Mesenchymal stem cell (in vitro differentiated cells and primary cell): ENCODE measurements at regions not wholly inside any gene's neighbourhood (a gene's known extent, or its start where the extent isn't known, plus 50 kb on each side); places are given as distances from the start of the nearest gene placed in this dataset.

ENCODE experiments used
- DNase-seq: peaks from one replicate; pipeline ENCODE4 v3.0.0-alpha.2; 2013
- H2AFZ ChIP-seq: one replicate; pipeline ENCODE4 v1.6.1; 2013; ENCODE audit warnings: low read depth, mild to moderate bottlenecking, control low read depth, inconsistent platforms, low read length, moderate library complexity
- H2AK5ac ChIP-seq: 2 replicates; pipeline ENCODE4 v1.6.1; 2013; ENCODE audit warnings: low read length, moderate library complexity, mild to moderate bottlenecking, inconsistent platforms; ENCODE audit not compliant: severe bottlenecking
- H2BK120ac ChIP-seq: one replicate; pipeline ENCODE4 v1.6.1; 2013; ENCODE audit warnings: low read depth, mild to moderate bottlenecking, inconsistent platforms, low read length, moderate library complexity
- H2BK12ac ChIP-seq, 2 experiments: one replicate each; pipeline ENCODE4 v1.6.1; 2013; ENCODE audit warnings: inconsistent platforms in 2 of 2, low read length in 2 of 2, mild to moderate bottlenecking in 2 of 2, moderate library complexity in 2 of 2, control low read depth in 1 of 2
- H2BK15ac ChIP-seq: one replicate; pipeline ENCODE4 v1.6.1; 2013; ENCODE audit warnings: mild to moderate bottlenecking, low read depth, inconsistent platforms; ENCODE audit not compliant: poor library complexity, severe bottlenecking
- H2BK5ac ChIP-seq: 2 replicates; pipeline ENCODE4 v1.6.1; 2013; ENCODE audit warnings: low read depth, mild to moderate bottlenecking, low read length, control low read depth, inconsistent platforms; ENCODE audit not compliant: poor library complexity, severe bottlenecking
- H3K14ac ChIP-seq, 2 experiments: one replicate each; pipeline ENCODE4 v1.6.1; 2013; ENCODE audit warnings: inconsistent platforms in 2 of 2, low read length in 2 of 2, control low read depth in 1 of 2, mild to moderate bottlenecking in 1 of 2, moderate library complexity in 1 of 2
- H3K18ac ChIP-seq, 2 experiments: one replicate each; pipeline ENCODE4 v1.6.1; 2013; ENCODE audit warnings: inconsistent platforms in 2 of 2, low read length in 2 of 2, control low read depth in 1 of 2, low read depth in 1 of 2, mild to moderate bottlenecking in 1 of 2
- H3K23ac ChIP-seq, 2 experiments: one replicate each; pipeline ENCODE4 v1.6.1; 2013; ENCODE audit warnings: inconsistent platforms in 2 of 2, low read length in 2 of 2, mild to moderate bottlenecking in 2 of 2, moderate library complexity in 2 of 2, control low read depth in 1 of 2
- H3K27ac ChIP-seq: 2 replicates; pipeline ENCODE4 v1.5.1; 2013; ENCODE audit warnings: mild to moderate bottlenecking, moderate library complexity, low read length, control low read depth, inconsistent platforms; ENCODE audit not compliant: poor library complexity, severe bottlenecking
- H3K27me3 ChIP-seq, 2 experiments: 2 replicates each; pipeline versions ENCODE4 v1.6.1 to v1.7.0; 2013; ENCODE audit warnings: low read length in 2 of 2, mild to moderate bottlenecking in 2 of 2, moderate library complexity in 2 of 2, control low read depth in 1 of 2, inconsistent platforms in 1 of 2; ENCODE audit not compliant: control insufficient read depth in 1 of 2, insufficient read depth in 1 of 2
- H3K36me3 ChIP-seq, 2 experiments: 2 replicates each; pipeline versions ENCODE4 v1.6.1 to v1.7.0; 2013; ENCODE audit warnings: low read length in 2 of 2, control low read depth in 1 of 2, inconsistent platforms in 1 of 2, low read depth in 1 of 2, mild to moderate bottlenecking in 1 of 2; ENCODE audit not compliant: insufficient read depth in 2 of 2, control insufficient read depth in 1 of 2
- H3K4ac ChIP-seq, 2 experiments: one replicate each; pipeline ENCODE4 v1.6.1; 2013; ENCODE audit warnings: inconsistent platforms in 2 of 2, low read length in 2 of 2, mild to moderate bottlenecking in 2 of 2, moderate library complexity in 2 of 2, control low read depth in 1 of 2, low read depth in 1 of 2
- H3K4me1 ChIP-seq: 2 replicates; pipeline ENCODE4 v1.6.1; 2013; ENCODE audit warnings: low read depth, low read length, control low read depth; ENCODE audit not compliant: control insufficient read depth, insufficient read depth
- H3K4me2 ChIP-seq: 2 replicates; pipeline ENCODE4 v1.6.1; 2013; ENCODE audit warnings: low read length, mild to moderate bottlenecking, inconsistent platforms; ENCODE audit not compliant: poor library complexity, severe bottlenecking
- H3K4me3 ChIP-seq, 2 experiments: 2 replicates each; pipeline versions ENCODE4 v1.5.1 to v1.7.0; 2013; ENCODE audit warnings: low read length in 2 of 2, mild to moderate bottlenecking in 2 of 2, control low read depth in 1 of 2, low read depth in 1 of 2; ENCODE audit not compliant: insufficient read depth in 1 of 2
- H3K79me1 ChIP-seq: replicated peaks from 2 replicates; pipeline ENCODE4 v1.6.1; 2013; ENCODE audit warnings: mild to moderate bottlenecking, control low read depth, low read length, inconsistent platforms; ENCODE audit not compliant: poor library complexity, severe bottlenecking
- H3K9ac ChIP-seq: 2 replicates; pipeline ENCODE4 v1.7.0; 2013; ENCODE audit warnings: mild to moderate bottlenecking, low read length, moderate library complexity
- H3K9me3 ChIP-seq: 2 replicates; pipeline ENCODE4 v1.7.0; 2013; ENCODE audit warnings: mild to moderate bottlenecking, low read length; ENCODE audit not compliant: control insufficient read depth
- H4K8ac ChIP-seq: one replicate; pipeline ENCODE4 v1.6.1; 2013; ENCODE audit warnings: inconsistent platforms, mild to moderate bottlenecking, low read length, moderate library complexity
- H4K91ac ChIP-seq: one replicate; pipeline ENCODE4 v1.6.1; 2013; ENCODE audit warnings: mild to moderate bottlenecking, low read length, inconsistent platforms
- WGBS: methylation state at CpG from one replicate; pipeline ENCODE4 v1.1.7; 2013; ENCODE audit warnings: mixed read lengths; 5-methylcytosine and 5-hydroxymethylcytosine counted together

DNA sequence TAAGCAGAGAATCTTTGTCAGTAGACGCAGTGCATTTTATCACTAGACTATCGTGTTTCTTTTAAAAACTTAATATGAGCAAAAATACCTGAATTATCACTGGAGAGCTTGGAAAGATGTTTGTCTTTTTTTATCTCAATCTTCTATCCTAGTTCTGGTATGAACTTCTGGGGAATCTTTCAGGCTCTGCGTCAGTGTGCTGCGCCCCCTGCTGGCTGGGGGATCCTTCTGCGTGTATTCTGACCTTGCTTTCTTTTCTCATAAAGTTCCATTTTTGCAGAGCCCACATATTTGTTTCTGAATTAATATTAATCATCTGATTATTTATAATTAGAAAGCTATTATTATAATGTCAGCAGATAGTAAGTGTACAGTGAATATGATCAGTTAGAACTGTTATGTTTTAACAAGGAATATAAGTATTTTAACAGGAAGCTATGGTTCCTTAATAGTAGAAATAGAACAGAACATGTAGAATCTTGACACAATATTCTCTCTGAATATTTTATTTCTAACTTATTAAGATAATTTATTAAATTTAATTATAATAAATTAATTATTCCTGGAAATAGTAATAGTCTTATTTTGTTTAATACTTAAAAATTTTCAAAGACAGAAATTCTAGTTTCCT lies 945.0 kb upstream of the CRIM1 start:
- no peaks in the 10 kb centered on the region for H3K9me3 ChIP-seq
- no peaks in the 10 kb centered on the region for H3K27me3 ChIP-seq
- H2AK5ac ChIP-seq = no peak overlapping the region
- no peak overlapping the region for H2BK120ac ChIP-seq
- H3K4me1 ChIP-seq = no peaks in the 10 kb centered on the region
- no peaks in the 10 kb centered on the region for H3K79me1 ChIP-seq
- H3K27ac ChIP-seq = no peak overlapping the region
- WGBS = 33% methylated on average over 3 of the region's 5 CpGs
- no peak overlapping the region for H2BK5ac ChIP-seq
- no peak overlapping the region for H3K9ac ChIP-seq
- H2AFZ ChIP-seq = no peak overlapping the region
- DNase-seq = peak; percentile 47
- no peak overlapping the region for H3K14ac ChIP-seq
- no peaks in the 10 kb centered on the region for H3K36me3 ChIP-seq
- H4K8ac ChIP-seq = no peak overlapping the region
- H2BK12ac ChIP-seq = no peak overlapping the region
- H2BK15ac ChIP-seq = no peak overlapping the region
- H3K18ac ChIP-seq = no peak overlapping the region
- H3K4me2 ChIP-seq = no peak overlapping the region
- no peak overlapping the region for H3K23ac ChIP-seq
- no peak overlapping the region for H4K91ac ChIP-seq
- no peak overlapping the region for H3K4me3 ChIP-seq
- H3K4ac ChIP-seq = no peak overlapping the region

DNA sequence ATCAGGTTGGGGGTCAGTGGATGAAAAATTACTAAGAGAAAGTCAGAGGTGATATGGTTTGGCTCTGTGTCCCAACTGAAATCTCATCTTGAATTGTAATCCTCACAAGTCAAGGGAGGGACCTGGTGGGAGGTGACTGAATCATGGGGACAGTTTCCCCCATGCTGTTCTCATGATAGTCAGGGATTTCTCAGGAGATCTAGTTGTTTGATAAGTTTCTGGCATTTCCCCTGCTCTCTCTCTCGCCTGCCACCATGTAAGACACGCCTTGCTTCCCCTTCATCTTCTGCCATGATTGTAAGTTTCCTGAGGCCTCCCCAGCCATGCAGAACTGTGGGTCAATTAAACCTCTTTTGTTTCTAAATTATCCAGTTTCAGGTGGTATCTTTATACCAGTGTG lies 945.8 kb upstream of the CRIM1 start:
- Histone ChIP-seq H3K27me3 (no peaks in the 10 kb centered on the region), H3K36me3 (no peaks in the 10 kb centered on the region), H4K8ac (no peak overlapping the region), H3K9me3 (no peaks in the 10 kb centered on the region), H3K4ac (no peak overlapping the region), H3K23ac (no peak overlapping the region), H2AFZ (no peak overlapping the region), H3K9ac (no peak overlapping the region), H3K18ac (no peak overlapping the region), H4K91ac (no peak overlapping the region), H2BK120ac (no peak overlapping the region), H3K4me1 (no peaks in the 10 kb centered on the region), H2BK12ac (no peak overlapping the region), H3K4me2 (no peak overlapping the region), H3K14ac (no peak overlapping the region), H3K79me1 (no peaks in the 10 kb centered on the region), H3K27ac (no peak overlapping the region), H2AK5ac (no peak overlapping the region), H2BK15ac (no peak overlapping the region), H3K4me3 (no peak overlapping the region), H2BK5ac (no peak overlapping the region)
- no peak for DNase-seq
- WGBS = 90% methylated on average over 2 of the region's 2 CpGs

GRCh38 chr2:35408320-35408719 lies 947.3 kb upstream of the CRIM1 start:
- Histone ChIP-seq H2BK120ac (no peak overlapping the region), H2AFZ (no peak overlapping the region), H2BK15ac (no peak overlapping the region), H3K23ac (no peak overlapping the region), H2BK5ac (no peak overlapping the region), H3K18ac (no peak overlapping the region), H3K4ac (no peak overlapping the region), H3K36me3 (no peaks in the 10 kb centered on the region), H3K4me1 (no peaks in the 10 kb centered on the region), H2AK5ac (no peak overlapping the region), H3K27ac (no peak overlapping the region), H2BK12ac (no peak overlapping the region), H3K14ac (no peak overlapping the region), H3K79me1 (no peaks in the 10 kb centered on the region), H3K4me3 (no peak overlapping the region), H3K4me2 (no peak overlapping the region), H4K91ac (no peak overlapping the region), H3K27me3 (no peaks in the 10 kb centered on the region), H3K9ac (no peak overlapping the region), H3K9me3 (no peaks in the 10 kb centered on the region), H4K8ac (no peak overlapping the region)
- DNase-seq = no peak

- WGBS = 89% methylated on average over 22 of the region's 22 CpGs
- no peak overlapping the region for H2BK120ac ChIP-seq
- H2AFZ ChIP-seq = no peak overlapping the region
- H3K4me2 ChIP-seq = no peak overlapping the region
- no peak overlapping the region for H2BK15ac ChIP-seq
- no peak overlapping the region for H3K4ac ChIP-seq
- H3K14ac ChIP-seq = peak overlapping the region in 1 of 2 experiments; percentile 79
- H4K91ac ChIP-seq = no peak overlapping the region
- H4K8ac ChIP-seq = no peak overlapping the region
- H3K9ac ChIP-seq = no peak overlapping the region
- no peaks in the 10 kb centered on the region for H3K36me3 ChIP-seq
- no peaks in the 10 kb centered on the region for H3K79me1 ChIP-seq
- no peak overlapping the region for H3K23ac ChIP-seq
- DNase-seq = no peak
- no peaks in the 10 kb centered on the region for H3K9me3 ChIP-seq
- no peak overlapping the region for H3K18ac ChIP-seq
- no peak overlapping the region for H3K27ac ChIP-seq
- H2BK5ac ChIP-seq = no peak overlapping the region
- no peak overlapping the region for H3K4me3 ChIP-seq
- no peak overlapping the region for H2BK12ac ChIP-seq
- peaks cover 1% of the 10 kb centered on the region for H3K4me1 ChIP-seq
- H2AK5ac ChIP-seq = no peak overlapping the region
- H3K27me3 ChIP-seq = no peaks in the 10 kb centered on the region
Observed at GRCh38 chr2:35391736-35392442, 963.7 kb upstream of the CRIM1 start.
